SJCRH30 (cell line): ENCODE measurements at regions not wholly inside any gene's neighbourhood (a gene's known extent, or its start where the extent isn't known, plus 50 kb on each side); places are given as distances from the start of the nearest gene placed in this dataset.

ENCODE experiments used
- DNase-seq, 2 experiments: peaks; one replicate each; pipeline ENCODE4 v3.0.0-alpha.2; 2015 to 2020
- H3K27ac ChIP-seq: fragments of 250-450 bp; sonication (Bioruptor Pico); 2 replicates; pipeline ENCODE4 v1.5.1; 2020; ENCODE audit warnings: mild to moderate bottlenecking, moderate library complexity
- H3K27me3 ChIP-seq: fragments of 250-450 bp; sonication (Bioruptor Pico); 2 replicates; pipeline ENCODE4 v1.5.1; 2020; ENCODE audit warnings: mild to moderate bottlenecking, moderate library complexity
- H3K36me3 ChIP-seq: fragments of 250-450 bp; sonication (Bioruptor Pico); 2 replicates; pipeline ENCODE4 v1.5.1; 2020; ENCODE audit warnings: mild to moderate bottlenecking, moderate library complexity
- H3K4me1 ChIP-seq: fragments of 250-450 bp; sonication (Bioruptor Pico); 2 replicates; pipeline ENCODE4 v1.5.1; 2020; ENCODE audit warnings: mild to moderate bottlenecking, moderate library complexity
- H3K4me3 ChIP-seq: fragments of 250-450 bp; sonication (Bioruptor Pico); 2 replicates; pipeline ENCODE4 v1.5.1; 2020; ENCODE audit warnings: mild to moderate bottlenecking, moderate library complexity
- H3K9me3 ChIP-seq: fragments of 250-450 bp; sonication (Bioruptor Pico); replicated peaks from 2 replicates; pipeline ENCODE4 v1.5.1; 2020; ENCODE audit warnings: mild to moderate bottlenecking, moderate library complexity

GRCh38 chr2:59005836-59006615 lies 764.9 kb upstream of the FANCL start:
- Histone ChIP-seq H3K36me3 (no peaks in the 10 kb centered on the region), H3K4me3 (no peak overlapping the region), H3K27ac (no peak overlapping the region), H3K4me1 (peaks cover 9% of the 10 kb centered on the region), H3K9me3 (no peaks in the 10 kb centered on the region), H3K27me3 (no peaks in the 10 kb centered on the region)
- no peak for DNase-seq

GRCh38 chr2:59004621-59005020 lies 763.5 kb upstream of the FANCL start:
- no peaks in the 10 kb centered on the region for H3K9me3 ChIP-seq
- no peak overlapping the region for H3K4me3 ChIP-seq
- no peaks in the 10 kb centered on the region for H3K36me3 ChIP-seq
- no peak for DNase-seq
- H3K4me1 ChIP-seq: peaks cover 9% of the 10 kb centered on the region
- H3K27me3 ChIP-seq: no peaks in the 10 kb centered on the region
- H3K27ac ChIP-seq: no peak overlapping the region

- Histone ChIP-seq H3K9me3 (no peaks in the 10 kb centered on the region), H3K27ac (no peak overlapping the region), H3K4me3 (no peak overlapping the region), H3K36me3 (no peaks in the 10 kb centered on the region), H3K4me1 (peaks cover 9% of the 10 kb centered on the region), H3K27me3 (no peaks in the 10 kb centered on the region)
- DNase-seq: no peak
These were observed 759.7 kb upstream of the FANCL start for GRCh38 chr2:59000796-59001195.

GRCh38 chr2:58992062-58992706 lies 751.1 kb upstream of the FANCL start:
- Histone ChIP-seq H3K27ac (no peak overlapping the region), H3K4me1 (no peaks in the 10 kb centered on the region), H3K4me3 (no peak overlapping the region), H3K27me3 (0 out of 2 replicates have a peak, but pooled peaks cover 4% of the 10 kb centered on the region), H3K36me3 (no peaks in the 10 kb centered on the region), H3K9me3 (no peaks in the 10 kb centered on the region)
- no peak for DNase-seq

GRCh38 chr2:58991357-58991756 lies 750.2 kb upstream of the FANCL start:
- no peak overlapping the region for H3K27ac ChIP-seq
- H3K27me3 ChIP-seq: peaks cover 4% of the 10 kb centered on the region; the same call in 1 of the 2 replicates
- H3K36me3 ChIP-seq: no peaks in the 10 kb centered on the region
- no peak for DNase-seq
- no peak overlapping the region for H3K4me3 ChIP-seq
- H3K9me3 ChIP-seq: no peaks in the 10 kb centered on the region
- no peaks in the 10 kb centered on the region for H3K4me1 ChIP-seq

GRCh38 chr2:58985541-58985940 lies 744.4 kb upstream of the FANCL start:
- H3K9me3 ChIP-seq: no peaks in the 10 kb centered on the region
- no peak overlapping the region for H3K4me3 ChIP-seq
- no peak for DNase-seq
- no peaks in the 10 kb centered on the region for H3K4me1 ChIP-seq
- H3K27me3 ChIP-seq: peaks cover 6% of the 10 kb centered on the region; the same call in 1 of the 2 replicates
- H3K36me3 ChIP-seq: no peaks in the 10 kb centered on the region
- H3K27ac ChIP-seq: no peak overlapping the region

GRCh38 chr2:58984731-58985130 lies 743.6 kb upstream of the FANCL start:
- Histone ChIP-seq H3K27ac (no peak overlapping the region), H3K9me3 (no peaks in the 10 kb centered on the region), H3K4me1 (no peaks in the 10 kb centered on the region), H3K36me3 (no peaks in the 10 kb centered on the region), H3K27me3 (peaks cover 6% of the 10 kb centered on the region; the same call in 1 of the 2 replicates), H3K4me3 (no peak overlapping the region)
- no peak for DNase-seq

- Histone ChIP-seq H3K27ac (no peak overlapping the region), H3K36me3 (no peaks in the 10 kb centered on the region), H3K27me3 (peaks cover 3% of the 10 kb centered on the region; the same call in 1 of the 2 replicates), H3K4me3 (no peak overlapping the region), H3K4me1 (no peaks in the 10 kb centered on the region), H3K9me3 (no peaks in the 10 kb centered on the region)
- no peak for DNase-seq
These were observed 742.0 kb upstream of the FANCL start for GRCh38 chr2:58983111-58983510.

GRCh38 chr2:58981237-58981636 lies 740.1 kb upstream of the FANCL start:
- peaks cover 3% of the 10 kb centered on the region; the same call in 1 of the 2 replicates for H3K27me3 ChIP-seq
- no peaks in the 10 kb centered on the region for H3K4me1 ChIP-seq
- H3K36me3 ChIP-seq: no peaks in the 10 kb centered on the region
- DNase-seq: no peak
- no peak overlapping the region for H3K4me3 ChIP-seq
- H3K9me3 ChIP-seq: no peaks in the 10 kb centered on the region
- H3K27ac ChIP-seq: no peak overlapping the region

GRCh38 chr2:58976375-58977071 lies 735.4 kb upstream of the FANCL start:
- Histone ChIP-seq H3K27me3 (0 out of 2 replicates have a peak, but pooled peaks cover 7% of the 10 kb centered on the region), H3K36me3 (no peaks in the 10 kb centered on the region), H3K9me3 (no peaks in the 10 kb centered on the region), H3K27ac (no peak overlapping the region), H3K4me3 (no peak overlapping the region), H3K4me1 (no peaks in the 10 kb centered on the region)
- no peak for DNase-seq

GRCh38 chr2:58974881-58975280 lies 733.8 kb upstream of the FANCL start:
- Histone ChIP-seq H3K27ac (no peak overlapping the region), H3K27me3 (peaks cover 10% of the 10 kb centered on the region), H3K4me1 (no peaks in the 10 kb centered on the region), H3K36me3 (no peaks in the 10 kb centered on the region), H3K9me3 (no peaks in the 10 kb centered on the region), H3K4me3 (no peak overlapping the region)
- DNase-seq: no peak

GRCh38 chr2:58974426-58974825 lies 733.3 kb upstream of the FANCL start:
- Histone ChIP-seq H3K4me3 (no peak overlapping the region), H3K27me3 (peaks cover 10% of the 10 kb centered on the region), H3K27ac (no peak overlapping the region), H3K36me3 (no peaks in the 10 kb centered on the region), H3K9me3 (no peaks in the 10 kb centered on the region), H3K4me1 (no peaks in the 10 kb centered on the region)
- no peak for DNase-seq

GRCh38 chr2:58973811-58974281 lies 732.7 kb upstream of the FANCL start:
- H3K9me3 ChIP-seq: no peaks in the 10 kb centered on the region
- peaks cover 10% of the 10 kb centered on the region for H3K27me3 ChIP-seq
- no peaks in the 10 kb centered on the region for H3K4me1 ChIP-seq
- H3K27ac ChIP-seq: no peak overlapping the region
- DNase-seq: no peak
- no peaks in the 10 kb centered on the region for H3K36me3 ChIP-seq
- no peak overlapping the region for H3K4me3 ChIP-seq

GRCh38 chr2:58972737-58973136 lies 731.6 kb upstream of the FANCL start:
- Histone ChIP-seq H3K27me3 (peaks cover 10% of the 10 kb centered on the region), H3K4me1 (no peaks in the 10 kb centered on the region), H3K27ac (no peak overlapping the region), H3K4me3 (no peak overlapping the region), H3K9me3 (no peaks in the 10 kb centered on the region), H3K36me3 (no peaks in the 10 kb centered on the region)
- DNase-seq: no peak
